Fibroblast of lung (primary cell): ENCODE measurements at regions not wholly inside any gene's neighbourhood (a gene's known extent, or its start where the extent isn't known, plus 50 kb on each side); places are given as distances from the start of the nearest gene placed in this dataset.

ENCODE experiments used
- CTCF ChIP-seq, 2 donors: IDR thresholded peaks in 1 of 2; conservative IDR thresholded peaks in 1 of 2; 1 replicate in 1 of 2; 2 replicates in 1 of 2; pipeline ENCODE4 v1.5.1; 2011 to 2012; ENCODE audit warnings: low read length in 2 of 2, control low read depth in 1 of 2, inconsistent platforms in 1 of 2, low read depth in 1 of 2, mild to moderate bottlenecking in 1 of 2
- EZH2 ChIP-seq: IDR thresholded peaks from 2 replicates; pipeline ENCODE4 v1.5.1; 2012; ENCODE audit warnings: low read length, control low read depth, mild to moderate bottlenecking; ENCODE audit errors: missing control alignments

- TF ChIP-seq EZH2, result no peak
- no peak for TF ChIP-seq CTCF (conservative IDR thresholded peaks at IDR 0.05 in 1 of 2, IDR thresholded peaks at IDR 0.05 in 1 of 2; ENCODE audit: low read depth in 1 of 2, low read length in 2 of 2)
Measured at GRCh38 chr16:79748629-79749028, 148.1 kb upstream of the MAF start.
